ENCODE measurements at regions not wholly inside any gene's neighbourhood (a gene's known extent, or its start where the extent isn't known, plus 50 kb on each side); places are given as distances from the start of the nearest gene placed in this dataset.

DNA sequence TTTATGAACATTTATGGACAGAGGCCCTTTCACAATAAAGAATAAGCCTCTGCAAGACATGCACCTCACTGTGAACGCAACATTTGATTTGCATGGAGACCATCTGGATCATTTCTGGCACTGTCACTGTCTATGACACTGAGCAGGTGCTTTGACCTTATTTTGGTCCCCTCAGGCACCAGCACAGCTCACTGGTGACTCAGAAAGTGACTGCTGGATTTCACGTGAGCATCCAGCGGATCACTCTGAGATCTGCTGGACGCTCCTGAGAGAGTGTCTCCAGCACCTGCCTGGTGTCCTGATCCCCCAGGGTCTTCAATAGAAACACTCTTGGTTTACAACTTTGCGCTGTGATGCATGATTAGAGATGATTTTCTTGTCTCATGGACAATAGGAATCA, 375.7 kb downstream of the TENT5A start:
- no peak for TF ChIP-seq POLR2AphosphoS5 (IDR thresholded peaks at IDR 0.05; ENCODE audit: low read depth, low read length)
- no peak for TF ChIP-seq TAF1 (IDR thresholded peaks at IDR 0.05; ENCODE audit: borderline replicate concordance, low read depth, low read length)
- no peak for TF ChIP-seq POLR2A (IDR thresholded peaks at IDR 0.05; ENCODE audit: low read depth, low read length)
